ENCODE measurements at regions not wholly inside any gene's neighbourhood (a gene's known extent, or its start where the extent isn't known, plus 50 kb on each side); places are given as distances from the start of the nearest gene placed in this dataset.
"Not testable (repeated sequence)": the region's sequence is repeated elsewhere in the genome, so short reads cannot be mapped to it uniquely, and the experiment has no call there.

- no peak for ATAC-seq
- no peak overlapping the region for H3K27ac ChIP-seq
- WGBS, 2 donors (ENCODE audit: low coverage in 1 of 2), result 92 to 100% methylated on average over 2 of the region's 2 CpGs
- H3K36me3 ChIP-seq, result no peaks in the 10 kb centered on the region
- H3K4me3 ChIP-seq, result no peak overlapping the region
- H3K27me3 ChIP-seq, result no peaks in the 10 kb centered on the region
- H3K9me3 ChIP-seq, result peaks cover 0 to 23% (median 0%) of the 10 kb centered on the region in 3 donors
- H3K4me1 ChIP-seq, result no peaks in the 10 kb centered on the region
- TF ChIP-seq POLR2A (IDR thresholded peaks at IDR 0.05) (no peak), EP300 (IDR thresholded peaks at IDR 0.05) (no peak), POLR2AphosphoS5 (IDR thresholded peaks at IDR 0.05) (no peak), CTCF (IDR thresholded peaks at IDR 0.05) (no peak)
Observed at GRCh38 chr6:122268394-122268793, 131.1 kb upstream of the HSF2 start.

DNA sequence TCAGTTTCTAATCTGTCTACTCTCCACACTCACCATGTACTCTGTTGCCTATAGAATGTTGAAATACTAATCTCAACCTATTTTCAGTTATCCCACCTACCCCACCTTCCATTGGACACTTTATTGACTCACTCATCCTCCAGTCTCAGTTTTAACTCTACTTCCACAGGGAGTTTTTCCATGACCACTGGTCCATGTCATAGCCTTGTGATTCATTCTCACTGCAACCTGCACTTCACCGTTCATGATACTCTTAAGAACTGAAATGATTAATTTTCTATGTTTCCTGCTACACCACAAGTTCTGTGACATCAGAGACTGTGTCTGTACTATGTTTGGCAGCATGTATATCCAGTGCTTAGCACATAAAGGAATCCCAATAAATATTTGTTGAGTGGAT, 122.8 kb upstream of the HSF2 start:
- Histone ChIP-seq H3K36me3 (no peaks in the 10 kb centered on the region), H3K9me3 (no peaks in the 10 kb centered on the region), H3K27ac (no peak overlapping the region), H3K4me3 (no peak overlapping the region), H3K27me3 (no peaks in the 10 kb centered on the region), H3K4me1 (no peaks in the 10 kb centered on the region)
- no peak for ATAC-seq
- TF ChIP-seq POLR2A (IDR thresholded peaks at IDR 0.05) (no peak), EP300 (IDR thresholded peaks at IDR 0.05) (no peak), POLR2AphosphoS5 (IDR thresholded peaks at IDR 0.05) (no peak), CTCF (IDR thresholded peaks at IDR 0.05) (no peak)
- WGBS, 2 donors (ENCODE audit: low coverage in 1 of 2), result 50% methylated on average over 1 of the region's 1 CpG

DNA sequence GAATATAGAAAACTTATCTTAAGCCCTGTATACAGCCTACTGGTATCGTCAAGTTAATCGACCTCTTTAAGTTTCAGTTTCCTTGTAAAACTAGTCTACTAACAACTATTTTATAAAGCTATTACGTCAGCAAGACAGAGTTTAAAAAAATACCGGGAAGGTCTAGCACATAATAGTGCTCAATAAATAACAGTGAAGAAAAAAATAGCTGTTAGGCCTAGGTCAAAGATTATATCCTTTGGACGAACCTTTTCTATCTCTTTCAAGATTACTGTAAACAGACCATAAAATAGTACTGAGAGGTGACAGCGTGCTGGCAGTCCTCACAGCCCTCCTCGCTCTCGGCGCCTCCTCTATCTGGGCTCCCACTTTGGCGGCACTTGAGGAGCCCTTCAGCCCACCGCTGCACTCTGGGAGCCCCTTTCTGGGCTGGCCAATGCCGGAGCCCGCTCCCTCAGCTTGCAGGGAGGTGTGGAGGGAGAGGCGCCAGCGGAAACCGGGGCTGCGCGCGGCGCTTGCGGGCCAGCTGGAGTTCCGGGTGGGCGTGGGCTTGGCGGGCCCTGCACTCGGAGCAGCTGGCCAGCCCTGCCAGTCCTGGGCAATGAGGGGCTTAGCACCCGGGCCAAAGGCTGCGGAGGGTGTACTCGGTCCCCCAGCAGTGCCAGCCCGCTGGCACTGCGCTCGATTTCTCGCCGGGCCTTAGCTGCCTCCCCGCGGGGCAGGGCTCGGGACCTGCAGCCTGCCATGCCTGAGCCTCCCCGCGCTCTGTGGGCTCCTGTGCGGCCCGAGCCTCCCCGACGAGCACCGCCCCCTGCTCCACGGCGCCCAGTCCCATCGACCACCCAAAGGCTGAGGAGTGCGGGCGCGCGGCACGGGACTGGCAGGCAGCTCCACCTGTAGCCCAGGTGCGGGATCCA, 119.1 kb upstream of the HSF2 start:
- 79 to 88% methylated on average over 7 to 9 of the region's 52 CpGs for WGBS, 2 donors (ENCODE audit: low coverage in 1 of 2)
- not testable (repeated sequence) for H3K4me3 ChIP-seq, H3K4me1 ChIP-seq, H3K36me3 ChIP-seq, H3K27me3 ChIP-seq, ATAC-seq, H3K9me3 ChIP-seq, H3K27ac ChIP-seq

- TF ChIP-seq CTCF (IDR thresholded peaks at IDR 0.05) (no peak), POLR2A (IDR thresholded peaks at IDR 0.05) (no peak), EP300 (IDR thresholded peaks at IDR 0.05) (no peak), POLR2AphosphoS5 (IDR thresholded peaks at IDR 0.05) (no peak)
- Histone ChIP-seq H3K4me3 (no peak overlapping the region), H3K9me3 (no peaks in the 10 kb centered on the region), H3K27me3 (no peaks in the 10 kb centered on the region), H3K27ac (no peak overlapping the region), H3K36me3 (no peaks in the 10 kb centered on the region), H3K4me1 (peaks cover 0 to 9% (median 0%) of the 10 kb centered on the region in 3 donors)
- no peak for ATAC-seq
- 80 to 87% methylated on average over 4 of the region's 4 CpGs for WGBS, 2 donors (ENCODE audit: low coverage in 1 of 2)
Observed at GRCh38 chr6:122283884-122284283, 115.6 kb upstream of the HSF2 start.

DNA sequence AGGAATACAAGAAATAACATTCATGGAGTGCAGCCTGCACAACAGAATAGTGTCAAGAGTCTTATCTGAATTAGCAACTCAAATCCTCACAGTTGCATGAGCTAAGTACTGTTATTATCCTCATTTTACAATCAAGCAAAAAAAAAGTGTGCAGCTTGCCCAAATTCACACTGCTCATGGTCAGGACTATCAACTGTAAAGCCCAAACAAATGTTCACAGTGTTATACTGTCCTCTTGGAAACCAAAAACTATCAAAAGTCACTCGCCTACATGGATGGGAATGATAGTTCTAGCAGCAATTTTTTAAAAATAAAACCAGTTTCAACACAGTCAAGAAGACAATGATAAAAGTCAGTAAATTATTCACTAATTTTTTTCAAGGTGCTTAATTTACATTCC, 114.6 kb upstream of the HSF2 start:
- no peak for TF ChIP-seq POLR2A (IDR thresholded peaks at IDR 0.05)
- TF ChIP-seq CTCF (IDR thresholded peaks at IDR 0.05), result no peak
- TF ChIP-seq POLR2AphosphoS5 (IDR thresholded peaks at IDR 0.05), result no peak
- no peak for TF ChIP-seq EP300 (IDR thresholded peaks at IDR 0.05)
- 81 to 100% methylated on average over 1 of the region's 1 CpG for WGBS, 2 donors (ENCODE audit: low coverage in 1 of 2)
- Histone ChIP-seq H3K4me1 (peaks cover 0 to 11% (median 0%) of the 10 kb centered on the region in 3 donors), H3K9me3 (no peaks in the 10 kb centered on the region), H3K27me3 (no peaks in the 10 kb centered on the region), H3K27ac (no peak overlapping the region), H3K36me3 (no peaks in the 10 kb centered on the region), H3K4me3 (no peak overlapping the region)
- no peak for ATAC-seq

All from gastroesophageal sphincter (tissue), 4 donors.